ENCODE measurements at regions not wholly inside any gene's neighbourhood (a gene's known extent, or its start where the extent isn't known, plus 50 kb on each side); places are given as distances from the start of the nearest gene placed in this dataset.
A peak's percentile ranks its signal among the peaks of the same experiment; 100 is the strongest.

- TF ChIP-seq ZNF280B (CRISPR knock-in tag; IDR thresholded peaks at IDR 0.05): no peak
- no peak for TF ChIP-seq RBM34 (IDR thresholded peaks at IDR 0.05; ENCODE audit: borderline replicate concordance, insufficient read depth, low read length)
- peak; percentile 75 for TF ChIP-seq FOSL1 (tag; conservative IDR thresholded peaks at IDR 0.05)
- TF ChIP-seq NFE2L1 (tag; IDR thresholded peaks at IDR 0.05; ENCODE audit: borderline replicate concordance, low read depth): no peak
- no peak for TF ChIP-seq ZFP36 (IDR thresholded peaks at IDR 0.05; ENCODE audit: low read depth, low read length, partially characterized antibody)
- TF ChIP-seq ETS2 (tag; IDR thresholded peaks at IDR 0.05; ENCODE audit: borderline replicate concordance, poor library complexity, severe bottlenecking): no peak
- TF ChIP-seq ARID1B (IDR thresholded peaks at IDR 0.05): no peak
- peak; percentile 23; the same call in 1 of the 2 replicates for TF ChIP-seq CBFA2T3 (IDR thresholded peaks at IDR 0.05)
- no peak for TF ChIP-seq ZNF311 (CRISPR knock-in tag; IDR thresholded peaks at IDR 0.05)
- TF ChIP-seq ZNF133 (CRISPR knock-in tag; IDR thresholded peaks at IDR 0.05): no peak
- no peak for TF ChIP-seq HMGXB4 (CRISPR knock-in tag; IDR thresholded peaks at IDR 0.05)
- no peak for TF ChIP-seq MYNN (IDR thresholded peaks at IDR 0.05)
- no peak for TF ChIP-seq MYNN (CRISPR knock-in tag; IDR thresholded peaks at IDR 0.05)
- TF ChIP-seq IRF2 (CRISPR knock-in tag; IDR thresholded peaks at IDR 0.05): no peak
- TF ChIP-seq FOXP1 (CRISPR knock-in tag; IDR thresholded peaks at IDR 0.05): no peak
- TF ChIP-seq CHCHD3 (CRISPR knock-in tag; IDR thresholded peaks at IDR 0.05): no peak
- TF ChIP-seq SNIP1 (IDR thresholded peaks at IDR 0.05; ENCODE audit: low read depth): no peak
- TF ChIP-seq EZH2 (IDR thresholded peaks at IDR 0.05; ENCODE audit: borderline replicate concordance, low read depth, low read length): no peak
- TF ChIP-seq MTA1 (IDR thresholded peaks at IDR 0.05; ENCODE audit: borderline replicate concordance): no peak
- no peak for TF ChIP-seq RFX1 (IDR thresholded peaks at IDR 0.05)
- TF ChIP-seq ARID2 (IDR thresholded peaks at IDR 0.05): no peak
- TF ChIP-seq IRF9 (tag; IDR thresholded peaks at IDR 0.05): no peak
- no peak for TF ChIP-seq ZNF347 (CRISPR knock-in tag; IDR thresholded peaks at IDR 0.05; ENCODE audit: low read depth)
- peak; percentile 48; the same call in 1 of the 2 replicates for TF ChIP-seq JUN (IDR thresholded peaks at IDR 0.05; ENCODE audit: borderline replicate concordance, low read depth, low read length)
- TF ChIP-seq JUN (CRISPR knock-in tag; IDR thresholded peaks at IDR 0.05; ENCODE audit: borderline replicate concordance): no peak
These were observed 51.9 kb upstream of the RAI14 start (continued) for GRCh38 chr5:34604119-34604675.

All from K562 (cell line).